GM12872 (cell line): ENCODE measurements at regions not wholly inside any gene's neighbourhood (a gene's known extent, or its start where the extent isn't known, plus 50 kb on each side); places are given as distances from the start of the nearest gene placed in this dataset.

Experiments used
- TF ChIP-seq, protein P1 (sequence below): IDR thresholded peaks from 3 replicates; pipeline ENCODE4 v1.5.1; 2011; ENCODE audit warnings: low read depth, mild to moderate bottlenecking, low read length, moderate library complexity; ENCODE audit not compliant: insufficient read depth

DNA sequence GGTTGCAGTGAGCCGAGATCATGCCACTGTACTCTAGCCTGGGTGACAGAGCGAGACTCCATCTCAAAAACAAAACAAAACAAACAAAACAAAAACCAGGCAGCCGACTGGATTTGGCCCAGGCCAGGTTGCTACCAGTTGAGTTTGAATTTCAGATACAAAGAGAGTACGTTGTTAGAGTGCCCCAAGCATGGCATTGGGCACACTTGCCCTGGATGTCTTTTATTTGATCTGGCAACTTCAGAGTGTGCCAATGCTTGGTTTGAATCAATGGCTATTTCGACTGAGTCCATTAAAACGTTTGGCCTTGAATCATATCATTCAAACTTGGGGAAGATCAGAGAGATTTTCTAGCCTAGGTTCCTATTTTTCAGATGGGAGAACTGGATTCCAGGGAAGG is 213.4 kb upstream of the SHH start:
- TF ChIP-seq, protein P1, sequence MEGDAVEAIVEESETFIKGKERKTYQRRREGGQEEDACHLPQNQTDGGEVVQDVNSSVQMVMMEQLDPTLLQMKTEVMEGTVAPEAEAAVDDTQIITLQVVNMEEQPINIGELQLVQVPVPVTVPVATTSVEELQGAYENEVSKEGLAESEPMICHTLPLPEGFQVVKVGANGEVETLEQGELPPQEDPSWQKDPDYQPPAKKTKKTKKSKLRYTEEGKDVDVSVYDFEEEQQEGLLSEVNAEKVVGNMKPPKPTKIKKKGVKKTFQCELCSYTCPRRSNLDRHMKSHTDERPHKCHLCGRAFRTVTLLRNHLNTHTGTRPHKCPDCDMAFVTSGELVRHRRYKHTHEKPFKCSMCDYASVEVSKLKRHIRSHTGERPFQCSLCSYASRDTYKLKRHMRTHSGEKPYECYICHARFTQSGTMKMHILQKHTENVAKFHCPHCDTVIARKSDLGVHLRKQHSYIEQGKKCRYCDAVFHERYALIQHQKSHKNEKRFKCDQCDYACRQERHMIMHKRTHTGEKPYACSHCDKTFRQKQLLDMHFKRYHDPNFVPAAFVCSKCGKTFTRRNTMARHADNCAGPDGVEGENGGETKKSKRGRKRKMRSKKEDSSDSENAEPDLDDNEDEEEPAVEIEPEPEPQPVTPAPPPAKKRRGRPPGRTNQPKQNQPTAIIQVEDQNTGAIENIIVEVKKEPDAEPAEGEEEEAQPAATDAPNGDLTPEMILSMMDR: no peak

DNA sequence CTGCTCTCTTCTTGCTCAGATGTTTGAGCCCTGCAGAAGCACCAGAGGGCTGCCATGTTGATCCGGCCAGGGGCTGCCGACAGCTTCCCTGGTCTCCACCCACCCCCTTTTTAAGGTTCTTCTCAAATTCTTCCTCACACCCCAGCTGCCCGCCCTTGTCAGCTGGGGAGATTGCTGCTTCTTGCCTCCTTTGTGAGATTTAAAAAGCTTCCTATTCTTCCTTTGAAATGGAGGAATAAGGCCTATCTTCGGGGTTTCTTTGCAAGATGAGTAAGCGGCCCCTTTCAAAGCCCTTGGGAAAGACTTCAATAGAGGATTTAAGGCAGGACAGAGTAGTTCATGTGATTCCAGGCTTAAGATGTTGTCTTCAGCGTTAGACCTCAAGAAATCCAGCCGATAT is 211.9 kb upstream of the SHH start:
- TF ChIP-seq, protein P1: no peak

DNA sequence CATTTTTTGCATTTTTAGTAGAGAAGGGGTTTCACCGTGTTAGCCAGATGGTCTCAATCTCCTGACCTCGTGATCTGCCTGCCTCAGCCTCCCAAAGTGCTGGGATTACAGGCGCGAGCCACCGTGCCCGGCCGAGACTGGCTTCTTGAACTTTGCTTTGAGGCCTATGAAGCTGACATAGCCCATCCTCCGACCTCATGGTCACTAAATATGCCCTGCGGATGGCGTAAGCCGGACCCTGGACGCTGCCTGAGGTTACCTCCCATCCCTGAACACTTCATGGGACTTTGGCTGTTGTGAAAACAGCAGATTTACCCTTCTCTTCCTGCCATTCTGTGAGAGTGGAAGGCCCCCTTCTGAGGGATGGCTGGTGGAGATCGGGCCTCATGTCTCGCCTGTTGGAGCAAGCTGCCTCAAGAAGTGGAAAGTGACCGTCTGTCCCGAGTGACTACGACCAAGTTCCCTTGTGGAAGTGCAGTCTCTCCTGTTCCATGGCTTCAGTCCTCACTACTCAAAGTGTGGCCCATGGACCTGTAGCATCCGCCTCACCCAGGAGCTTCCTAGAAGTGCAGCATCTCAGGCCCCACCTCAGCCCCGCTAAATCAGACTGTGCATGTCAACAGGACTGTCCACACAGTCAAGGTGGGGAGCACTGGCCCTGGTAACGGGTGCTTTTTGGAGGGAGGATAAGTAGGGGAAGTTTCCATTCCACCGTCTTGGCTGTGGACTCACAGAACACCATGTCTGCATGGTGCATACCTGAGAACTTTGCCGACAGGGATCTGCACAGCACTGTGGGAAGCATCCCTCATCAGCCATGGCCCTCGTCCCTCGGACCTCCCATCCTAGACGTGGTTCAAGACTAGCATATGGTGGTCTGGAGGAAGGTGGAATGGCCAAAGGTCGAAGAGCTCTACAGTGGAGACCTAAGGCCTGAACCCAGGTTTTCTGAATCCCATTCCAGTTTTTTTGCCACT is 210.5 kb upstream of the SHH start:
- TF ChIP-seq, protein P1: no peak

DNA sequence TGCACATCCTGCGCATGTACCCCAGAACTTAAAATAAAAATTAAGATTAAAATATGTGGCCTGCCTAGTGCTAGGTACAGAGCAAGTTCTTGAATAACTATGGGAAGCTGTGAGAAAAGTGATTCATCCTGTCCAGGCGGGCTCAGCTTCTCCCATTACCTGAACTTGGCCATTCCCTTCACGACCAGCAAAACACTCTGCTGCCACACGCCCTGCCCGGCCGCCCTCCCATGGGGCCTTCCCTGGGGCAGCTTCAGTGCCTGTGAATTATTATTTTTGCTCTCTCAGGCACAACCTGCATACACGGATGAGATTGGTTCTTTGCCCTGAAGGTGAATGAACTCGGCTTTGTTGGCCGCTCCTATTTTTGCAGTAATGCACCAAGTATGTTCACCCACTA is 209.2 kb upstream of the SHH start:
- TF ChIP-seq, protein P1: no peak

DNA sequence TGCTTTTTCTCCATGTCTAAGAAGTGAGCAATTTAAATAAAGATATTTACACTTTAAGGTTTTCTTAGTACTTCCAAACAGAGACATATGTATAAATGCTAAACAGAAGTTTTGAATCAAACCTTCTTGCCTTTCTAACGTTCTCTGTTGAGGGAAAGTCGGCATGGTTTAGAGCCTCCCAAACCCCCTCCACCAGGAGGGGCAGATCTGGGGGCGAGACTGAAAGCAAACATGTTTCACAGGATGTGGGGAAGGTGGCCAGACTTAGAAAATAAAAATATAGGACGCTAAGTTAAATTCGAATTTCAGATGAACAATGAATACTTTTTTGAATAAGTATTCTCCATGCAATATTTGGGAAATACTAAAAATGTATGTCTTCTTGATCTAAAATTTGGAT is 208.3 kb upstream of the SHH start:
- TF ChIP-seq, protein P1: no peak

DNA sequence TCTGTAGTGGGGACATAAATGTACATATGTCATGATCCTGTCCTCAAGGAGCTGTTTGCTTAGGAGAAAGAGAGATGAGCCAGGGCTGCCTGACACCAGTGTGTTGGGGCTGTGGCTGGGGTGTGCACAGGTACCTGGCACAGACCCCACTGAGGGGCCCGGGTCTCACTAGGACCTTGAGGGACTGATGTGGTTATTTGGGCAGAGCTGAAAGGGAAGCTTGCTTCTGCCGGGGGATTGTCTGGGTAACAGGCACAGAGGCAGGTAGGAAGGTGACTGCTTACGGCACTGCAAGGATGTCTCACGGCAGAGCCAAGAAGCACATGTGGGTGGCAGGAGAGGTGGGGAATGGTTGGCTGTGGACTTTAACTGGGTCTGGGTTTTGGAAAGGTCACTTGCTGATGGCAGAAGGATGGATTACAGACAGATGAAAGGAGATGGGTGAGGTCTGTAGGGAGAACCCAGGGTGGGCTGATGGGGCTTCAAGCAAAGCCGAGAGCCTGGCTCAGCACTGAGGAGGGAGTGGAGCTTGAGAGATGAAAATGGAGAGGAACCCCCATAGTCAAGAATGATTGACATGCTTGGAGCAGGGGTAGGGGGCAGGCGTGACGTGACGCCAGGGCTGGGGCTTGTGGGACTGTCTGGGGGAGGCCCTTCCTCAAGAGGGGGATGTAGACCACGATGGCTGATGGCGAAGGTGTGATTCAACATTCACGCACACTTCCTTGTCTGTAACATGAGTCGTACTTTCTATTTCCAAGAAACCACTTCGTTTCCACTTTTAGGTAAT is 207.7 kb upstream of the SHH start:
- TF ChIP-seq, protein P1: no peak

DNA sequence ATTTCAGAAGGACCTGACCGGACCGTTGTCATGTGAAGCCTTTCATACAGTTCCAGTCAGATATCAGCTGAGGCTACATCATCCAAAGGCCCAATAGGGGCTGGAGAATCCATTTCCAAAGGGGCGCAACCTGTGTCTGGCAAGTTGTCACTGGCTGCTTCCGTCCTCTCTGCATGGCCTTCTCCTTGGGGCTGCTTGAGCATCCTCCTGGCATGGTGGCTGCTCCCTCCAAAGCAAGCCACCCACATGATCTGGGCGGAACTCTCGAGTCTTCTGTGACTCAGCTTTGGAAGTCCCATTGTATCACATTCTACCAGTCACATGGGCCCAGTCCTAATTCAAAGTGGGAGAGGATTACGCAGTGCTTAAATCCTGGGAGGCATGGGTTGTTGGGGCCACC is 207.0 kb upstream of the SHH start:
- TF ChIP-seq, protein P1: no peak
